HUDEP-2 (cell line): ENCODE measurements at regions not wholly inside any gene's neighbourhood (a gene's known extent, or its start where the extent isn't known, plus 50 kb on each side); places are given as distances from the start of the nearest gene placed in this dataset.
"Not testable (repeated sequence)": the region's sequence is repeated elsewhere in the genome, so short reads cannot be mapped to it uniquely, and the experiment has no call there.

Source experiments
- DNase-seq, 76 experiments: peaks; one replicate each; lab custom pipeline; 2025; ENCODE audit not compliant: unreplicated experiment in 76 of 76; lab: John Stamatoyannopoulos, UW

- DNase-seq, result no peak
Observed at GRCh38 chr4:66572949-66573348, 902.7 kb upstream of the EPHA5 start.

- no peak for DNase-seq
Observed at GRCh38 chr4:66571145-66571695, 900.9 kb upstream of the EPHA5 start.

GRCh38 chr4:66569228-66569627 lies 898.9 kb upstream of the EPHA5 start:
- DNase-seq, result no peak

GRCh38 chr4:66568431-66568830 lies 898.1 kb upstream of the EPHA5 start:
- no peak for DNase-seq

- DNase-seq, result no peak
Observed at GRCh38 chr4:66568001-66568400, 897.7 kb upstream of the EPHA5 start.

GRCh38 chr4:66567551-66567950 lies 897.3 kb upstream of the EPHA5 start:
- DNase-seq, result no peak

- no peak for DNase-seq
Observed at GRCh38 chr4:66565801-66566200, 895.5 kb upstream of the EPHA5 start.

DNA sequence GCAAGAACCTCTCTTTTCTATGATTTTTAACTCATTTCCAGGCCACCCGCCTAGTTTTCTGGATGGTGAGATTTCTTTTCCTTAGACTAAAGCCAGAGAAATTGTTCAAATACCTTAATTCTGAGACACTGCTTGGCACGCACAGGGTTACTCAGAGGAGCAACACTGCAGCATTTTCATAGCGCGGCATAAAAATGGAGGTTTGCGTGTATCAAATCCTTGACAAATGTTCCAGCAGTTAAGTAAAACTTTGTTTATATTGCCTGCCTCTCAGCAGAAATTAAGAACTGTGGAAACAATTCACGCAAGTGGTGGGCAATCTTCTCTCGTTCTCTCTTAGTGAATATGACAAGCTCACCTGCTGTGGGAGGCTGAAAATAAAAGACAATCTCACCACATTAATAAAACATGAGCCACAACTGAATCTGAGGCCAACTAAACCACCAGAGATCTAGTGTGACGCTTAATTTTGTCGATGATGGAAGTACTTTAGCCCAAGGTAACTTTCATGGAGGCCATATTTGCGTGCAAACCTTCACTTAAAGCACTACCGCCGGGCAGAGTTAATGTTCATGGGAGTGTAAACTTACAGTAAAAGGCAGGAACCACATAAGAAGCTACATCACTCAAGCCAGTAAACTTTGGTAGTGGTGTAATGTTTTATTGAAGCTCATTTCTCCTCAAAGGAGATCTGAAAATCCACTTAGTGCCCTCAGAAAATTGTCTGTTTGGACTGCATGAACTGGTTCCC lies 894.8 kb upstream of the EPHA5 start:
- DNase-seq, result no peak

DNA sequence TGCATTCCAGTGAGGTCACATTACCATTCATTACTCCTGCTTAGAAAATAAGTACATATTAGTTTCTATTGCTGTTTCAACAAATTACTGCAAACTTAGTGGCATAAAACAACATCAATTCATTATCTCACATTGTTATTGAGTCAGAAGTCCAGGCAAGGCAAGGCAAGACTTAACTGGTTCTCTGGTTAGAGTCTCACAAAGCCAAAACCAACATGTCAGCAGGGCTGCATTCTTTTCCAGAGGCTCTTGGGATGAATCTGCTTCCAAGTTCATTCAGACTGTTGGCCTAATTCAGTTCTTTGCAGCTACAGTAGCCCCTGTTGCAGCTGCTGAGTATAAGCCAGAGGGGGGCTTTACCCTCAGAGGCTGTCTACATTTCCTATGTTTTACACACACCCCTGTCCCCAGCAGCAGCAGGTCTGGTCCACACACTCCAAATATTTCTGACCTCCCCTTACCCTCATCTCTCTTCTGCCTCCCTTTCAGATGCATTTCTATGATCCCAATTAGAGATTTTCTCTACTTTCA lies 892.1 kb upstream of the EPHA5 start:
- DNase-seq, result no peak

DNA sequence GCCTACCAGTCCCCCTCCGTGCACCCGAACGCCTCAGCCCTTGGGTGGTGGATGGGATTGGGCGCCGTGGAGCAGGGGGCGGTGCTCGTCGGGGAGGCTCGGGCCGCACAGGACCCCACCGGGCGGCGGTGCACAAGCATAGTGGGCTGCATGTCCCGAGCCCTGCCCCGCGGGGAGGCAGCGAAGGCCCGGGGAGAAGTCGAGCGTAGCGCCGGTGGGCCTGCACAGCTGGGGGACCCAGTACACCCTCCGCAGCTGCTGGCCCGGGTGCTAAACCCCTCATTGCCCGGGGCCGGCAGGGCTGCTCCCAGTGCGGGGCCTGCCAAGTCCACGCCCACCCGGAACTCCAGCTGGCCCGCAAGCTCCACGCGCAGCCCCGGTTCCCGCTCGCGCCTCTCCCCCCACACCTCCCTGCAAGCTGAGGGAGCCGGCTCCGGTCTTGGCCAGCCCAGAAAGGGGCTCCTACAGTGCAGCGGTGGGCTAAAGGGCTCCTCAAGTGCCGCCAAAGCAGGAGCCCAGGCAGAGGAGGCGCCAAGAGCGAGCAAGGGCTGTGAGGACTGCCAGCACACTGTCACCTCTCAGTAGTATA lies 891.3 kb upstream of the EPHA5 start:
- not testable (repeated sequence) for DNase-seq

- no peak for DNase-seq
Observed at GRCh38 chr4:66558651-66559050, 888.4 kb upstream of the EPHA5 start.

DNA sequence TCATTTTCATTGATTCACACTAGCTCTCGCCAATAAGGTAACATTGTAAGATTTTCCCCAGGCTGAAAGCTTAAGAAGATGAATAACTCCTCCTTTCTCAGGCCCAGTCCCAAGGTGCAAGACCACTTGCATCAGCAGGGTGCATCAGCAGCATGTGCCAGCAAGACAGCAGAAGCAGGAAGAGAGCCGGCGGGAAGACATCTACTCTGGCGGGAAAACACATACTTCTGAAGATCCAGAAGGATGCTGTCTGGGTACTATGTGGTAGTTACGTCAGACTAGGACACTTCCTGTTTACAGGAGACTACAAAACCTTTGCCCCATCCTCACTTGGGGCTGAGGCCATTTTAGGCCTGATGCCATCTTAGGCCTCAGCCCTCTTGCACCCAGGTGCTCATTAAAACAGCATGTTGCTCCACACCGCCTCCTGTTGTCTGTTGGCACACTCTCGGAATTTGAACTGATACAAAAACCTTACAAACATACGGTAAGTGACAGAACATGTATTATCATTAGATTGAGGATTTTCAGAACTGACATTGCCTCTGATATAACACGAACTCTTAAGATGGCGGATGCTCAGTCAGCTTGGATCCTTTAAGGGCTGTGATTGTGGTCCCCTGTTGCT lies 886.5 kb upstream of the EPHA5 start:
- no peak for DNase-seq

GRCh38 chr4:66555301-66555700 lies 885.0 kb upstream of the EPHA5 start:
- no peak for DNase-seq

DNA sequence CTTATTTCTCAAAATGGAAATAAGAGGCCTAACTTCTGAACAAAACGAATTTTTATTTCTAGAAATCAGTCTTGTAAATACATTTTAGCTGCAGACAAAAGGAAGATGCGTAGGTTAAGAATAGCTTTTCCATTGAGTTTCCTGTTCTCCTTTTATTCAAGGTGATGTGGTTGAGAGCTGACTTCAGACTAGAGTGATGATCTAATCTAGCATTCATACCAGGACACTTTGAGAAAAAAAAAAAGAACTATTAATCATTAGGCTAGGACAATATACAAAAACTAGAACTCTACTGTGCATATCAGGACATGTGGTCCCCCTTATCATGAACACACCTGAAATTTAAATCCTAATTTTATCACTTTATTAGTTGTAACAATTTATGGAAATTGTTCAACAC lies 884.5 kb upstream of the EPHA5 start:
- no peak for DNase-seq

GRCh38 chr4:66545301-66545700 lies 875.0 kb upstream of the EPHA5 start:
- DNase-seq, result not testable (repeated sequence)

GRCh38 chr4:66544281-66544680 lies 874.0 kb upstream of the EPHA5 start:
- no peak for DNase-seq

DNA sequence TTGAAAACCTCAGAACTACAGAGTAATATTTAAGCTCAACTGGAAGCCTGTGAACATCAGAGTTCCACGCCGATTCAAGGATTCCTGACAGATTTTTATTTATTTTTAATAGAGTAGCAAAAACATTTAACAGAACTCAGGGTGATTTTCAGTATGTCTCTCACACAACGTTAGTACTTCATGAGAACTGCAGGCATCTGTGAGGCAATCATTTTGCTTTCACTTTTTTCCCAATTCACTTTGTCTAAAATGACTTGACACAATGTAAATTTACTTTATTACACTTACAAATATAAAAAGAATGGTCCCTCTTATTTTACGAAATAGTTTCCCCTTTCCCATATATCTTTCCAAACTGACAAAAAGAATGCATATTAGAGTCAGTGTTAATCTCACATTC lies 869.5 kb upstream of the EPHA5 start:
- no peak for DNase-seq

GRCh38 chr4:66524781-66525180 lies 854.5 kb upstream of the EPHA5 start:
- DNase-seq, result no peak

- no peak for DNase-seq
Observed at GRCh38 chr4:66522244-66522643, 852.0 kb upstream of the EPHA5 start.

DNA sequence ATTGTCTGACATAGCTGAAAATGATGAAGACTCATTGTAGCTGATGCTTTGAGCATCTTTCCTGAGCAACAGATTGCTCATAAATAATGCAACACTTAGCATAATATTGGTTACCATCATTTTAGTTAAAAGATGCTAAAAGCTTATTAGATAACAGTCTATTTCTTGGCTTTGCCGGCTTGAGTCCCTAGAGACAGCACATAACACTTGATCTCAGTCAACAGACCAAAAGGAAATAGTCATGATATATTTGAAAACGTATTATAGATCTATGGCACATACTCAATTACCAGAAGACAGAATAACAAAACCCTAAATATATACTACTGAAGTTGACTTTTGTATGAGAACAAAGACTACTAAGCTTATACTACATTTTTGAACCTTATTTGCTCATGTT lies 846.7 kb upstream of the EPHA5 start:
- DNase-seq, result no peak

DNA sequence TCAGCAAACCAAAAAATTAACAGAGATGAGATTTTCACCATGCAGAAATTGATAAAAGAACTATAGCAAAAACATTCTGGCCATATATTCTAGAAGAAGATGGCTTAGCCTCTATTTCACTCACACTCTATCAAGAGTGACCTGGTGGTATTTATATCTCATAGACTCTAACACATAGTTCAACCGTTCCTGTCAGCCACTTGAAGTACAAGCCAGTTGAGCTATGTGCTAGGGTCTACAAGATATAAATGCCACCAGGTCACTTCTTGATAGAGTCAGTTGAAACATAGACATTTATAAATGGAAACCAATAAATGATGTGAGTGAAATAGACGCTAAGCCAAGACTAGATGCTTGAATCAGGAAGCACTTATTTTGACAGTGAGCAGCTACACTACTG lies 836.7 kb upstream of the EPHA5 start:
- no peak for DNase-seq

GRCh38 chr4:66501997-66502396 lies 831.7 kb upstream of the EPHA5 start:
- DNase-seq, result no peak
